Vagina (tissue), 2 donors: ENCODE measurements at regions not wholly inside any gene's neighbourhood (a gene's known extent, or its start where the extent isn't known, plus 50 kb on each side); places are given as distances from the start of the nearest gene placed in this dataset.

Experiments used
- DNase-seq, 2 donors: peaks; one replicate each; pipeline ENCODE4 v3.0.0-alpha.2; 2017; ENCODE audit errors: extremely low spot score in 2 of 2
- H3K27ac ChIP-seq: fragments of 200-600 bp; sonication (generic); one replicate; pipeline ENCODE4 v1.5.1; 2019
- H3K27me3 ChIP-seq: fragments of 200-600 bp; sonication (generic); one replicate; pipeline ENCODE4 v1.5.1; 2019
- H3K36me3 ChIP-seq, 2 donors: fragments of 200-600 bp; sonication (generic); one replicate each; pipeline ENCODE4 v1.5.1; 2017 to 2019
- H3K4me1 ChIP-seq: fragments of 200-600 bp; sonication (generic); one replicate; pipeline ENCODE4 v1.5.1; 2019
- H3K4me3 ChIP-seq, 2 donors: fragments of 200-600 bp; sonication (generic); 1 replicate in 1 of 2; 2 replicates in 1 of 2; pipeline ENCODE4 v1.5.1; 2016 to 2019
- H3K9me3 ChIP-seq: fragments of 200-600 bp; sonication (generic); one replicate; pipeline ENCODE4 v1.5.1; 2019
- CTCF ChIP-seq, 3 experiments: fragments of 450-650 bp in 2 of 3; fragments of 200-600 bp in 1 of 3; sonication (generic) in 1 of 3; IDR thresholded peaks; one replicate each; pipeline ENCODE4 v1.5.1; 2017 to 2019; ENCODE audit warnings: antibody characterized with exemption in 3 of 3, mild to moderate bottlenecking in 2 of 3, moderate library complexity in 2 of 3
- POLR2A ChIP-seq, 2 donors: fragments of 450-650 bp; IDR thresholded peaks; one replicate each; pipeline ENCODE4 v1.6.1; 2017; ENCODE audit warnings: antibody characterized with exemption in 2 of 2, mild to moderate bottlenecking in 2 of 2, moderate library complexity in 2 of 2
- POLR2AphosphoS5 ChIP-seq, 2 donors: sonication (generic); formaldehyde crosslinking; IDR thresholded peaks; one replicate each; pipeline ENCODE4 v1.9.0; 2017; ENCODE audit warnings: antibody characterized with exemption in 2 of 2, mild to moderate bottlenecking in 2 of 2, low read depth in 1 of 2; ENCODE audit not compliant: insufficient read depth in 1 of 2
- intact Hi-C: fragments of 100-400 bp; cut with DNase I; formaldehyde crosslinking; loops from one replicate; pipeline ENCODE4 v1.15.1; 2023

DNA sequence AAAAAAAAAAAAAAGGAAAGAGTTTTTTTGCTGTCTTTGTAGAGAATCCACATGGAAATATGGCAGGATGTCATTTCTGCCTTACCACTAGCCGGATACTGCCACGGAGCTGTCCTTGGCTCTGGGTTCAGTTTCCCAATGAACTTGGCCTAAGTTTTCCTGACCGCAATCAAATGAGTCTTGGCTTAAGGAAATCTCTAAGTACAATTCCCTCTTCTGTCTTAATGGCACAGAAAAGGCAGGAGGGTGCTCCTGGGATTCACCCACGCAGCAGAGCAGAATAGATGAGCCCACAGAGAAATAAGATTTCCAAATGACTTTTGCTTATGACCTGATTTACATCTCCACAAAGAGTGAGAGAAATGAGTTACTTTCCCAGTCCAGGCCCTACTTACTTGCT is 284.0 kb upstream of the VLDLR start:
- Histone ChIP-seq H3K4me1 (no peaks in the 10 kb centered on the region), H3K9me3 (no peaks in the 10 kb centered on the region), H3K27ac (no peak overlapping the region), H3K27me3 (no peaks in the 10 kb centered on the region), H3K4me3 (no peak overlapping the region), H3K36me3 (no peaks in the 10 kb centered on the region)
- no peak for DNase-seq
- TF ChIP-seq POLR2AphosphoS5 (IDR thresholded peaks at IDR 0.05; ENCODE audit: insufficient read depth in 1 of 2, low read depth in 1 of 2) (no peak), CTCF (IDR thresholded peaks at IDR 0.05) (no peak), POLR2A (IDR thresholded peaks at IDR 0.05) (no peak)
- intact Hi-C loops = no loop called here

DNA sequence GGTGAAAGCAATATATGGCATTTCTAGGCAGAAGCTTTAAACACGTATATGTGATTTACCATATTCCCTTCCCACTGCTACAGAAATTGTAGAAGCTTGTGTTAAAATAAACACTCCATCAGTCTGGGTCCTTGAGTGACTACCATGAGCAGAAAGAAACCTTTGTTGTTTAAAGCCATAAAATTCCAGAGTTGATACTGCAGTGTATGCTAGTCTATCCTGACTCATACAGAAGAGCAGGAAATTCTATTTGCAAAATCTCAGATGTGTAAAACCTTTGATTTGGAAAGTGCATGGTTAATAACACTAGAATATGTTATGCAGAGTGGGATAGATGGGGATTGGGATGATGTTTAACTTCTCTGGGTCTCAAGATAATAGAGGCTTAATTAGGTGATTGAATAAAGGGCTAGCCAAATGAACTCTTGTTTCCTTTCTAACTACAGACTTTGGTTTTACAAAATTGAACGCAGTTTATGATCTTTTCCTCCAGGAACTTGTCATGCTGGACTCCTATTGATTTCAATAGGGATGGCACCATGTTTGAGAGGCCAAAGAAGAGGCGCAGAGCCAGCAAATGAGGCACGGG is 282.7 kb upstream of the VLDLR start:
- DNase-seq = no peak
- intact Hi-C loops = no loop called here
- Histone ChIP-seq H3K9me3 (no peaks in the 10 kb centered on the region), H3K27ac (no peak overlapping the region), H3K27me3 (no peaks in the 10 kb centered on the region), H3K36me3 (no peaks in the 10 kb centered on the region), H3K4me1 (no peaks in the 10 kb centered on the region), H3K4me3 (no peak overlapping the region)
- TF ChIP-seq CTCF (IDR thresholded peaks at IDR 0.05) = no peak
- TF ChIP-seq POLR2A (IDR thresholded peaks at IDR 0.05) = no peak
- no peak for TF ChIP-seq POLR2AphosphoS5 (IDR thresholded peaks at IDR 0.05; ENCODE audit: insufficient read depth in 1 of 2, low read depth in 1 of 2)

DNA sequence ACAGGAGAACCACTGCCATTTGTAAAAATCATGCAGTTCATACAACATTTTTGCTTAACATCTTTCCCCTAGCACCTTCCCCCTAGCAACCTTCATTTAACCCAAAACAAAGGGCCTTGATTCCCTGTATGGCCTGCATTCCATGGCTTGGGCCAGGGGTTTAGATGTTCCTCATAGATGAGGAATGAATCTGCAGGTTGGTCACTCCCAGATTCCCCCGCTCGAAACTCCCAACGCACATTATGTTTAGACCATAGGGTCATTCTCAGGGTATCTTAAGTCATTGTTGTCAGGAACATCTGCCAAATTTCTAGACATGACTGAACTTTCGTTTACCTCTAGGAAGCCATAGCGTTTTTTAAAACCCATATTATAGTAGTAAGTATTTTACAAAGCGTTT is 282.2 kb upstream of the VLDLR start:
- TF ChIP-seq POLR2AphosphoS5 (IDR thresholded peaks at IDR 0.05; ENCODE audit: insufficient read depth in 1 of 2, low read depth in 1 of 2) = no peak
- no peak for TF ChIP-seq CTCF (IDR thresholded peaks at IDR 0.05)
- no peak for TF ChIP-seq POLR2A (IDR thresholded peaks at IDR 0.05)
- Histone ChIP-seq H3K9me3 (no peaks in the 10 kb centered on the region), H3K27me3 (no peaks in the 10 kb centered on the region), H3K27ac (no peak overlapping the region), H3K36me3 (no peaks in the 10 kb centered on the region), H3K4me1 (no peaks in the 10 kb centered on the region), H3K4me3 (no peak overlapping the region)
- intact Hi-C loops = no loop called here
- DNase-seq = no peak

GRCh38 chr9:2340046-2340760 is 281.4 kb upstream of the VLDLR start:
- intact Hi-C loops = no loop called here
- Histone ChIP-seq H3K4me1 (no peaks in the 10 kb centered on the region), H3K9me3 (no peaks in the 10 kb centered on the region), H3K27ac (no peak overlapping the region), H3K27me3 (no peaks in the 10 kb centered on the region), H3K4me3 (no peak overlapping the region), H3K36me3 (no peaks in the 10 kb centered on the region)
- DNase-seq = no peak
- TF ChIP-seq CTCF (IDR thresholded peaks at IDR 0.05) = no peak
- TF ChIP-seq POLR2AphosphoS5 (IDR thresholded peaks at IDR 0.05; ENCODE audit: insufficient read depth in 1 of 2, low read depth in 1 of 2) = peak in 1 of 2 donors; percentile 9
- TF ChIP-seq POLR2A (IDR thresholded peaks at IDR 0.05) = no peak

DNA sequence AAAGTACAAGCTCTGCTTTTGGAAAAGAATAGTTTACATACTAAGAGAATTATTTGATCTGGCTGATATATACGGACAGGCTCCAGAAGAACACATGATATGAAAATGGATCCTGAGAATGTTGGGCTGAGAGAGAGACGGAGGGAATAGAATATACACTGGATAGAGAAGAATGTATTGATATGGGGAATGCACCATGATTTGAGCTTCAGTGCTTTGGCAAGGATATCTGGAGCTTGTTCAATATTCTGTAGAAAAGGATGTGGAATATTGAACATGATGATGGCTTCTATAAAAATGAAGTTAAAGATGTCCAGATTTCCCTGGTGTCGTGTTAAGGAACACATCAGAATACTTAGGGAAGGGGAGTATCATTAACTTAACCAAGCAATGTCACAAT is 280.5 kb upstream of the VLDLR start:
- Histone ChIP-seq H3K4me3 (no peak overlapping the region), H3K27me3 (no peaks in the 10 kb centered on the region), H3K27ac (no peak overlapping the region), H3K9me3 (no peaks in the 10 kb centered on the region), H3K4me1 (no peaks in the 10 kb centered on the region), H3K36me3 (no peaks in the 10 kb centered on the region)
- intact Hi-C loops = no loop called here
- TF ChIP-seq POLR2A (IDR thresholded peaks at IDR 0.05) = no peak
- no peak for TF ChIP-seq POLR2AphosphoS5 (IDR thresholded peaks at IDR 0.05; ENCODE audit: insufficient read depth in 1 of 2, low read depth in 1 of 2)
- no peak for TF ChIP-seq CTCF (IDR thresholded peaks at IDR 0.05)
- DNase-seq = no peak
